Right lobe of liver (tissue), 6 donors: ENCODE measurements at regions not wholly inside any gene's neighbourhood (a gene's known extent, or its start where the extent isn't known, plus 50 kb on each side); places are given as distances from the start of the nearest gene placed in this dataset.
A peak's percentile ranks its signal among the peaks of the same experiment; 100 is the strongest.

Source experiments
- ATAC-seq, 4 donors: fragments of 200-7000 bp; cut with Tn5 transposase; one replicate each; pipeline ENCODE4 v1.9.1; 2020; ENCODE audit warnings: mild to moderate bottlenecking in 4 of 4, moderate library complexity in 4 of 4
- DNase-seq, 3 donors: peaks; one replicate each; pipeline ENCODE4 v3.0.0-alpha.2; 2020
- H3K27ac ChIP-seq, 3 donors: fragments of 200-600 bp; one replicate each; pipeline ENCODE4 v1.8.0; 2022
- H3K27me3 ChIP-seq, 2 donors: fragments of 200-600 bp; one replicate each; pipeline ENCODE4 v1.8.0; 2022
- H3K36me3 ChIP-seq, 4 donors: fragments of 200-600 bp; sonication (generic) in 1 of 4; one replicate each; pipeline versions ENCODE4 v1.5.1 to v1.8.0; 2017 to 2022; ENCODE audit warnings: control low read depth in 1 of 4
- H3K4me1 ChIP-seq, 4 donors: fragments of 200-600 bp; sonication (generic) in 1 of 4; one replicate each; pipeline versions ENCODE4 v1.5.1 to v1.8.0; 2017 to 2022; ENCODE audit warnings: control low read depth in 1 of 4
- H3K4me3 ChIP-seq, 3 donors: fragments of 200-600 bp; one replicate each; pipeline ENCODE4 v1.8.0; 2022
- H3K9me3 ChIP-seq, 4 donors: fragments of 200-600 bp; sonication (generic) in 1 of 4; one replicate each; pipeline versions ENCODE4 v1.5.1 to v1.8.0; 2017 to 2022; ENCODE audit warnings: control low read depth in 1 of 4
- CTCF ChIP-seq, 4 donors: fragments of 200-600 bp in 3 of 4; fragments of 450-650 bp in 1 of 4; IDR thresholded peaks; one replicate each; pipeline versions ENCODE4 v1.5.1 to v1.8.0; 2016 to 2022; ENCODE audit warnings: antibody characterized with exemption in 4 of 4, mild to moderate bottlenecking in 2 of 4
- POLR2A ChIP-seq: fragments of 450-650 bp; IDR thresholded peaks from one replicate; pipeline ENCODE4 v1.6.1; 2017; ENCODE audit warnings: antibody characterized with exemption, mild to moderate bottlenecking
- WGBS: methylation state at CpG from one replicate; pipeline ENCODE4 v1.1.6; 2018; ENCODE audit warnings: low coverage, low lambda C conversion rate; ENCODE audit not compliant: insufficient coverage; ENCODE audit errors: missing lambda C conversion rate; 5-methylcytosine and 5-hydroxymethylcytosine counted together
- intact Hi-C, 2 donors: fragments of 100-400 bp; cut with DNase I; formaldehyde crosslinking; loops; one replicate each; pipeline versions ENCODE4 v1.11.2 to v1.14.1; 2022
- donor health status: DM: no; HTN: yes; CAD: no.
- donor health status: DM: no; HTN: no; CAD: no.
- donor health status: DM: no; HTN: no; CAD: no.
- donor health status: DM: no; HTN: yes; CAD: no.
- donor health status: DM: no; HTN: yes; CAD: no.

GRCh38 chr22:34354071-34354817, 434.0 kb upstream of the LARGE1 start:
- H3K36me3 ChIP-seq: no peaks in the 10 kb centered on the region

GRCh38 chr22:34356481-34356880, 436.2 kb upstream of the LARGE1 start:
- H3K27me3 ChIP-seq: no peaks in the 10 kb centered on the region
- no peaks in the 10 kb centered on the region for H3K4me1 ChIP-seq
- DNase-seq: no peak
- no peak overlapping the region for H3K4me3 ChIP-seq
- H3K36me3 ChIP-seq: no peaks in the 10 kb centered on the region
- no peak overlapping the region for H3K27ac ChIP-seq
- intact Hi-C loops: no loop called here
- H3K9me3 ChIP-seq: no peaks in the 10 kb centered on the region
- TF ChIP-seq POLR2A: no peak
- 0% methylated on average over 1 of the region's 1 CpG for WGBS
- ATAC-seq: no peak

More at GRCh38 chr22:34354071-34354817, 434.0 kb upstream of the LARGE1 start:
- Histone ChIP-seq H3K27me3 (no peaks in the 10 kb centered on the region), H3K4me1 (no peaks in the 10 kb centered on the region), H3K27ac (no peak overlapping the region), H3K9me3 (no peaks in the 10 kb centered on the region), H3K4me3 (no peak overlapping the region)
- intact Hi-C loops: no loop called here
- WGBS: 56% methylated on average over 12 of the region's 12 CpGs
- DNase-seq (no peak), ATAC-seq (no peak)
- no peak for TF ChIP-seq POLR2A
- TF ChIP-seq CTCF (IDR thresholded peaks at IDR 0.05): no peak

- Histone ChIP-seq H3K36me3 (no peaks in the 10 kb centered on the region), H3K9me3 (no peaks in the 10 kb centered on the region), H3K27ac (no peak overlapping the region), H3K4me3 (no peak overlapping the region), H3K27me3 (no peaks in the 10 kb centered on the region), H3K4me1 (no peaks in the 10 kb centered on the region)
- WGBS: 25% methylated on average over 2 of the region's 2 CpGs
- ATAC-seq (no peak), DNase-seq (no peak)
- intact Hi-C loops: no loop called here
- TF ChIP-seq POLR2A: no peak
- no peak for TF ChIP-seq CTCF (IDR thresholded peaks at IDR 0.05)
Measured at GRCh38 chr22:34370711-34371110, 450.4 kb upstream of the LARGE1 start.

DNA sequence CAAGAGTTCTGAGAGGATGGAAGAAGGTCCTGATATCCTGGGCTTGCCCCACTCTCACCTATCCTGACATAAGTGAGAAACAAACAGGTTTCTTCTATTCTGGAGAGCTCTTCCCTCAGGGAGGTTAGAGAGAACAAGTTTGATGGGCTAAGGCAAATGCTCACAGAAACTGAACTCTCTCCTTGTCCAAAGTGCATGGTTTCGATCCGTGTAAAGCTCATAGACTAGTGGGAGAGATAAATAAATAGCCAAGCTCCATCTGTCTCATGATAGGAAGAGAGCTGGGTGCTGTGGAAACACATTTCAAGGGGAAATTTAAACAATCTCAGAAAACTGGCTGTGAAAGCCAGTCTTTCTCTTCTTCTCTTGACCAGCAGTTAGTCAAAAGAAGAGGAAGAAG, 459.5 kb upstream of the LARGE1 start:
- intact Hi-C loops: no loop called here
- WGBS: 43% methylated on average over 2 of the region's 2 CpGs
- no peaks in the 10 kb centered on the region for H3K36me3 ChIP-seq
- no peaks in the 10 kb centered on the region for H3K9me3 ChIP-seq
- no peak for TF ChIP-seq POLR2A
- no peak for TF ChIP-seq CTCF (IDR thresholded peaks at IDR 0.05)
- H3K27ac ChIP-seq: no peak overlapping the region
- ATAC-seq: peak in 2 of 4 donors; percentile 58 to 83
- H3K4me1 ChIP-seq: no peaks in the 10 kb centered on the region
- H3K4me3 ChIP-seq: no peak overlapping the region
- H3K27me3 ChIP-seq: no peaks in the 10 kb centered on the region
- DNase-seq: no peak

GRCh38 chr22:34380532-34380931, 460.3 kb upstream of the LARGE1 start:
- Histone ChIP-seq H3K9me3 (no peaks in the 10 kb centered on the region), H3K4me1 (no peaks in the 10 kb centered on the region), H3K27me3 (no peaks in the 10 kb centered on the region), H3K27ac (no peak overlapping the region), H3K36me3 (no peaks in the 10 kb centered on the region), H3K4me3 (no peak overlapping the region)
- TF ChIP-seq CTCF (IDR thresholded peaks at IDR 0.05) (no peak), POLR2A (no peak)
- intact Hi-C loops: no loop called here
- WGBS: 51% methylated on average over 4 of the region's 4 CpGs
- DNase-seq: peak in 1 of 3 donors; percentile 19
- peak in 2 of 4 donors; percentile 64 to 76 for ATAC-seq
